Sciatic nerve (tissue), 2 donors: ENCODE measurements at regions not wholly inside any gene's neighbourhood (a gene's known extent, or its start where the extent isn't known, plus 50 kb on each side); places are given as distances from the start of the nearest gene placed in this dataset.
A peak's percentile ranks its signal among the peaks of the same experiment; 100 is the strongest.
"Not testable (repeated sequence)": the region's sequence is repeated elsewhere in the genome, so short reads cannot be mapped to it uniquely, and the experiment has no call there.

Source experiments
- ATAC-seq: fragments of 200-7000 bp; cut with Tn5 transposase; one replicate; pipeline ENCODE4 v1.9.1; 2020; ENCODE audit warnings: mild to moderate bottlenecking, moderate library complexity
- DNase-seq: peaks from one replicate; pipeline ENCODE4 v3.0.0-alpha.2; 2020; ENCODE audit warnings: low spot score
- intact Hi-C: fragments of 100-400 bp; cut with DNase I; formaldehyde crosslinking; loops from one replicate; pipeline ENCODE4 v1.14.2; 2022
- donor health status: DM: no; HTN: no; CAD: no.
- donor health status: DM: no; HTN: no; CAD: no.

GRCh38 chr14:106421431-106422033 lies 895.1 kb downstream of the TMEM121 start:
- intact Hi-C loops, ATAC-seq, DNase-seq: not testable (repeated sequence)

- no peak for DNase-seq
- intact Hi-C loops, result no loop called here
- ATAC-seq, result no peak
These were observed 895.7 kb downstream of the TMEM121 start for GRCh38 chr14:106422066-106422465.

GRCh38 chr14:106425150-106425549 lies 898.8 kb downstream of the TMEM121 start:
- intact Hi-C loops, DNase-seq, ATAC-seq: not testable (repeated sequence)

- DNase-seq (peak; percentile 64), ATAC-seq (no peak)
- intact Hi-C loops, result no loop called here
These were observed 910.0 kb downstream of the TMEM121 start for GRCh38 chr14:106436310-106436905.

- DNase-seq (no peak), ATAC-seq (no peak)
- intact Hi-C loops, result no loop called here
These were observed 916.5 kb downstream of the TMEM121 start for GRCh38 chr14:106442857-106443256.

GRCh38 chr14:106455026-106455425 lies 928.6 kb downstream of the TMEM121 start:
- intact Hi-C loops, result no loop called here
- no peak for DNase-seq
- no peak for ATAC-seq

GRCh38 chr14:106459971-106460730 lies 933.8 kb downstream of the TMEM121 start:
- intact Hi-C loops, result no loop called here
- ATAC-seq, result no peak
- DNase-seq, result no peak

- intact Hi-C loops, result no loop called here
- DNase-seq, result no peak
- ATAC-seq, result no peak
These were observed 934.5 kb downstream of the TMEM121 start for GRCh38 chr14:106460916-106461315.

- DNase-seq, ATAC-seq, intact Hi-C loops: not testable (repeated sequence)
These were observed 940.1 kb downstream of the TMEM121 start for GRCh38 chr14:106466483-106466882.

- intact Hi-C loops, ATAC-seq, DNase-seq: not testable (repeated sequence)
These were observed 942.5 kb downstream of the TMEM121 start for GRCh38 chr14:106468869-106469268.

GRCh38 chr14:106470028-106470427 lies 943.6 kb downstream of the TMEM121 start:
- DNase-seq, ATAC-seq, intact Hi-C loops: not testable (repeated sequence)

- ATAC-seq, intact Hi-C loops, DNase-seq: not testable (repeated sequence)
These were observed 948.1 kb downstream of the TMEM121 start for GRCh38 chr14:106474261-106475028.

- intact Hi-C loops, ATAC-seq, DNase-seq: not testable (repeated sequence)
These were observed 948.8 kb downstream of the TMEM121 start for GRCh38 chr14:106475214-106475613.

- intact Hi-C loops, DNase-seq, ATAC-seq: not testable (repeated sequence)
These were observed 951.2 kb downstream of the TMEM121 start for GRCh38 chr14:106477600-106477999.

GRCh38 chr14:106480287-106480686 lies 953.9 kb downstream of the TMEM121 start:
- DNase-seq, ATAC-seq, intact Hi-C loops: not testable (repeated sequence)

- intact Hi-C loops, ATAC-seq, DNase-seq: not testable (repeated sequence)
These were observed 955.8 kb downstream of the TMEM121 start for GRCh38 chr14:106482213-106482612.

- DNase-seq, result no peak
- intact Hi-C loops, result no loop called here
- no peak for ATAC-seq
These were observed 961.2 kb downstream of the TMEM121 start for GRCh38 chr14:106487600-106487999.

GRCh38 chr14:106488291-106488690 lies 961.9 kb downstream of the TMEM121 start:
- no peak for DNase-seq
- ATAC-seq, result no peak

More at GRCh38 chr14:106488291-106488690, 961.9 kb downstream of the TMEM121 start:
- intact Hi-C loops, result no loop called here
